Ureter (tissue), 1 donor: ENCODE measurements at regions not wholly inside any gene's neighbourhood (a gene's known extent, or its start where the extent isn't known, plus 50 kb on each side); places are given as distances from the start of the nearest gene placed in this dataset.

ENCODE experiments used
- DNase-seq: peaks from one replicate; pipeline ENCODE4 v3.0.0-alpha.2; 2020; ENCODE audit warnings: low spot score
- donor health status: DM: yes; HTN: yes; CAD: no.

DNA sequence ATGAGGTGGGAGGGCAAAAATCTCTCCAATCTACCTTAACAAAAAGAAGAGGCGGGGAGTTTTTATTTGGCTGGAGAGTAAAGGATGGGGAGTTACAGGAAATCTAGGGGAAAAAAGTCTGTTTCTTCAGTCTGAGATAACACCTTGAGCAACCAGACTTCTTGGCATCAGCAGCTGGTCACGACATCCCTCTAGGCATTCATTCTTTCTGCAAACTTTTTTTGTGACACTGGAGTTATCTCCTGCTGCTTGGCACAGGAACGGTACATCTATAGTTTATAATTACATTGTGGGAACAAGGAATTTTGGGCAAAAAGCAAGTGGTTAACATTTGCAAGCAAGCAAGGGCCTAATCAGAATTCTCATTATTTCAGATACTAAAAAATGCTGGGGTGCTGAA lies 50.6 kb upstream of the IFNGR1 start:
- no peak for DNase-seq

DNA sequence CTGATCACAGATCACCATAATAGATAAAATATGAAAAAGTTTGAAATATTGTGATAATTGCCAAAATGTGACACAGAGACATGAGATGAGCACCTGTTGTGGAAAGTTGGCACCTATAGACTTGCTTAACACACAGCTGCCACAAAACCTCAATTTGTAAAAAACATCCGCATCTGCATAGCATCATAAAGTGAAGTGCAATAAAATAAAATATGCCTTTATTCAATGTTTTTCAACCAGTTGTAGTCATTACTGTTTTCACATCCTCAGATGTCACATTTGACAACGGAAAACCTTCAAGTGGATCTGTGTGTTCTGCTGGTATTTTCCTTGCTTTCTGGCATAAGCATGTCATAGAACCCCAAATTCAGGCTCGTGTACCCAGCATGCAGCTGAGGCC lies 50.2 kb upstream of the IFNGR1 start:
- DNase-seq = no peak
